HUES6 (cell line): ENCODE measurements at regions not wholly inside any gene's neighbourhood (a gene's known extent, or its start where the extent isn't known, plus 50 kb on each side); places are given as distances from the start of the nearest gene placed in this dataset.
"Not testable (repeated sequence)": the region's sequence is repeated elsewhere in the genome, so short reads cannot be mapped to it uniquely, and the experiment has no call there.

Experiments
- H3K27ac ChIP-seq: 2 replicates; pipeline ENCODE4 v1.7.0; 2013; ENCODE audit warnings: low read depth, mild to moderate bottlenecking, low read length, inconsistent platforms
- H3K27me3 ChIP-seq: 2 replicates; pipeline ENCODE4 v1.6.1; 2013; ENCODE audit warnings: low read length; ENCODE audit not compliant: control insufficient read depth, insufficient read depth
- H3K36me3 ChIP-seq: 2 replicates; pipeline ENCODE4 v1.6.1; 2013; ENCODE audit warnings: low read length; ENCODE audit not compliant: control insufficient read depth, insufficient read depth
- H3K4me1 ChIP-seq: 2 replicates; pipeline ENCODE4 v1.6.1; 2013; ENCODE audit warnings: low read length; ENCODE audit not compliant: control insufficient read depth, insufficient read depth
- H3K4me3 ChIP-seq: 2 replicates; pipeline ENCODE4 v1.5.1; 2013; ENCODE audit warnings: low read depth, low read length
- H3K9ac ChIP-seq: one replicate; pipeline ENCODE4 v1.6.1; 2013; ENCODE audit warnings: mild to moderate bottlenecking, low read length
- H3K9me3 ChIP-seq: 2 replicates; pipeline ENCODE4 v1.6.1; 2013; ENCODE audit warnings: low read depth, low read length; ENCODE audit not compliant: control insufficient read depth, insufficient read depth

- not testable (repeated sequence) for H3K27ac ChIP-seq, H3K9ac ChIP-seq, H3K36me3 ChIP-seq, H3K4me3 ChIP-seq, H3K4me1 ChIP-seq, H3K27me3 ChIP-seq
- H3K9me3 ChIP-seq, result peaks cover 26% of the 10 kb centered on the region
Measured at GRCh38 chr6:168932171-168932570, 321.5 kb downstream of the THBS2 start.

GRCh38 chr6:168931072-168931471 lies 322.6 kb downstream of the THBS2 start:
- not testable (repeated sequence) for H3K27me3 ChIP-seq, H3K4me3 ChIP-seq, H3K27ac ChIP-seq, H3K4me1 ChIP-seq, H3K36me3 ChIP-seq, H3K9ac ChIP-seq
- H3K9me3 ChIP-seq, result peaks cover 30% of the 10 kb centered on the region

GRCh38 chr6:168929871-168930450 lies 323.7 kb downstream of the THBS2 start:
- Histone ChIP-seq H3K27me3 (no peaks in the 10 kb centered on the region), H3K27ac (no peak overlapping the region), H3K9me3 (peaks cover 30% of the 10 kb centered on the region), H3K4me1 (peaks cover 6% of the 10 kb centered on the region; the same call in 1 of the 2 replicates), H3K4me3 (no peak overlapping the region), H3K9ac (no peak overlapping the region), H3K36me3 (no peaks in the 10 kb centered on the region)

- H3K4me3 ChIP-seq, result no peak overlapping the region
- peaks cover 34% of the 10 kb centered on the region for H3K9me3 ChIP-seq
- no peak overlapping the region for H3K9ac ChIP-seq
- no peaks in the 10 kb centered on the region for H3K36me3 ChIP-seq
- H3K27me3 ChIP-seq, result no peaks in the 10 kb centered on the region
- H3K27ac ChIP-seq, result no peak overlapping the region
- H3K4me1 ChIP-seq, result peaks cover 6% of the 10 kb centered on the region; the same call in 1 of the 2 replicates
Measured at GRCh38 chr6:168928012-168928411, 325.6 kb downstream of the THBS2 start.

GRCh38 chr6:168927026-168927425 lies 326.6 kb downstream of the THBS2 start:
- H3K9ac ChIP-seq, result no peak overlapping the region

GRCh38 chr6:168926306-168926705 lies 327.3 kb downstream of the THBS2 start:
- Histone ChIP-seq H3K4me1 (peaks cover 6% of the 10 kb centered on the region; the same call in 1 of the 2 replicates), H3K27ac (no peak overlapping the region), H3K9me3 (peaks cover 29% of the 10 kb centered on the region), H3K36me3 (no peaks in the 10 kb centered on the region), H3K4me3 (0 out of 2 replicates have a peak overlapping the region, but pooled peaks have one; percentile 5), H3K27me3 (no peaks in the 10 kb centered on the region), H3K9ac (no peak overlapping the region)

More at GRCh38 chr6:168927026-168927425, 326.6 kb downstream of the THBS2 start:
- Histone ChIP-seq H3K36me3 (no peaks in the 10 kb centered on the region), H3K4me3 (no peak overlapping the region), H3K27ac (no peak overlapping the region), H3K4me1 (peaks cover 6% of the 10 kb centered on the region; the same call in 1 of the 2 replicates), H3K9me3 (peaks cover 30% of the 10 kb centered on the region), H3K27me3 (no peaks in the 10 kb centered on the region)

- H3K9me3 ChIP-seq, result peaks cover 25% of the 10 kb centered on the region
- H3K9ac ChIP-seq, result no peak overlapping the region
- H3K27ac ChIP-seq, result no peak overlapping the region
- H3K4me3 ChIP-seq, result no peak overlapping the region
- no peaks in the 10 kb centered on the region for H3K27me3 ChIP-seq
- peaks cover 6% of the 10 kb centered on the region; the same call in 1 of the 2 replicates for H3K4me1 ChIP-seq
- H3K36me3 ChIP-seq, result no peaks in the 10 kb centered on the region
Measured at GRCh38 chr6:168925671-168926070, 328.0 kb downstream of the THBS2 start.

GRCh38 chr6:168923171-168923570 lies 330.5 kb downstream of the THBS2 start:
- no peak overlapping the region for H3K4me3 ChIP-seq
- peaks cover 6% of the 10 kb centered on the region; the same call in 1 of the 2 replicates for H3K4me1 ChIP-seq
- no peak overlapping the region for H3K9ac ChIP-seq
- H3K27me3 ChIP-seq, result no peaks in the 10 kb centered on the region
- no peaks in the 10 kb centered on the region for H3K36me3 ChIP-seq
- H3K9me3 ChIP-seq, result peaks cover 14% of the 10 kb centered on the region
- H3K27ac ChIP-seq, result no peak overlapping the region

- peaks cover 14% of the 10 kb centered on the region for H3K9me3 ChIP-seq
- H3K4me3 ChIP-seq, result no peak overlapping the region
- peaks cover 6% of the 10 kb centered on the region; the same call in 1 of the 2 replicates for H3K4me1 ChIP-seq
- H3K27me3 ChIP-seq, result no peaks in the 10 kb centered on the region
- no peaks in the 10 kb centered on the region for H3K36me3 ChIP-seq
- no peak overlapping the region for H3K27ac ChIP-seq
- no peak overlapping the region for H3K9ac ChIP-seq
Measured at GRCh38 chr6:168922436-168922835, 331.2 kb downstream of the THBS2 start.

GRCh38 chr6:168920289-168920688 lies 333.4 kb downstream of the THBS2 start:
- H3K27me3 ChIP-seq, result no peaks in the 10 kb centered on the region
- no peak overlapping the region for H3K9ac ChIP-seq
- H3K36me3 ChIP-seq, result no peaks in the 10 kb centered on the region
- peaks cover 10% of the 10 kb centered on the region; the same call in 1 of the 2 replicates for H3K9me3 ChIP-seq
- H3K4me3 ChIP-seq, result no peak overlapping the region
- no peaks in the 10 kb centered on the region for H3K4me1 ChIP-seq
- no peak overlapping the region for H3K27ac ChIP-seq

- H3K4me3 ChIP-seq, result no peak overlapping the region
- no peaks in the 10 kb centered on the region for H3K4me1 ChIP-seq
- no peak overlapping the region for H3K27ac ChIP-seq
- H3K36me3 ChIP-seq, result no peaks in the 10 kb centered on the region
- H3K9ac ChIP-seq, result no peak overlapping the region
- H3K27me3 ChIP-seq, result no peaks in the 10 kb centered on the region
- peaks cover 10% of the 10 kb centered on the region; the same call in 1 of the 2 replicates for H3K9me3 ChIP-seq
Measured at GRCh38 chr6:168919470-168920179, 334.0 kb downstream of the THBS2 start.
